ENCODE measurements at regions not wholly inside any gene's neighbourhood (a gene's known extent, or its start where the extent isn't known, plus 50 kb on each side); places are given as distances from the start of the nearest gene placed in this dataset.

GRCh38 chr14:23877111-23877510 lies 76.5 kb upstream of the DHRS4 start:
- POLR2A ChIA-PET = no interaction called here
- Histone ChIP-seq H3K27ac (ENCODE audit: extremely low read depth, low read depth, low read length) (no peak overlapping the region), H3K4me3 (ENCODE audit: low read depth, low read length) (no peak overlapping the region), H3K4me1 (ENCODE audit: control insufficient read depth, insufficient read depth, low read length) (no peaks in the 10 kb centered on the region), H3K36me3 (ENCODE audit: control insufficient read depth in 2 of 2, insufficient read depth in 1 of 2, low read length in 2 of 2) (no peaks in the 10 kb centered on the region), H3K9me3 (ENCODE audit: control insufficient read depth, insufficient read depth, low read depth, low read length) (no peaks in the 10 kb centered on the region)
- CTCF ChIA-PET = no interaction called here
- TF ChIP-seq FEZF1 (tag by site-specific recombination; IDR thresholded peaks at IDR 0.05) (no peak), ZNF138 (tag by site-specific recombination; IDR thresholded peaks at IDR 0.05; ENCODE audit: borderline replicate concordance) (no peak), MEIS1 (CRISPR knock-in tag; IDR thresholded peaks at IDR 0.05; ENCODE audit: borderline replicate concordance) (no peak), ZBTB48 (tag by site-specific recombination; IDR thresholded peaks at IDR 0.05) (no peak), ZNF629 (tag by site-specific recombination; IDR thresholded peaks at IDR 0.05) (no peak), ZNF664 (tag by site-specific recombination; IDR thresholded peaks at IDR 0.05) (no peak), ZNF140 (tag by site-specific recombination; IDR thresholded peaks at IDR 0.05) (no peak), ZFP37 (tag by site-specific recombination; IDR thresholded peaks at IDR 0.05) (no peak), SCRT1 (tag by site-specific recombination; IDR thresholded peaks at IDR 0.05; ENCODE audit: borderline replicate concordance) (no peak), ZNF248 (tag by site-specific recombination; IDR thresholded peaks at IDR 0.05) (no peak), ZBTB20 (tag by site-specific recombination; IDR thresholded peaks at IDR 0.05) (no peak), ZNF37A (tag by site-specific recombination; IDR thresholded peaks at IDR 0.05) (no peak), ZNF473 (tag by site-specific recombination; IDR thresholded peaks at IDR 0.05) (no peak)

- TF ChIP-seq ZBTB44 (tag by site-specific recombination; IDR thresholded peaks at IDR 0.05) (no peak), ZNF561 (tag by site-specific recombination; IDR thresholded peaks at IDR 0.05; ENCODE audit: borderline replicate concordance) (no peak), ZNF138 (tag by site-specific recombination; IDR thresholded peaks at IDR 0.05; ENCODE audit: borderline replicate concordance) (no peak), ZNF704 (tag by site-specific recombination; IDR thresholded peaks at IDR 0.05) (no peak), ZNF148 (tag by site-specific recombination; IDR thresholded peaks at IDR 0.05; ENCODE audit: borderline replicate concordance) (no peak), ZNF623 (tag by site-specific recombination; IDR thresholded peaks at IDR 0.05) (no peak), ZNF768 (tag by site-specific recombination; IDR thresholded peaks at IDR 0.05) (no peak), ZNF624 (tag by site-specific recombination; IDR thresholded peaks at IDR 0.05) (no peak), ZNF549 (tag by site-specific recombination; IDR thresholded peaks at IDR 0.05) (no peak), SP2 (tag by site-specific recombination; IDR thresholded peaks at IDR 0.05) (no peak), ZNF354C (tag by site-specific recombination; IDR thresholded peaks at IDR 0.05; ENCODE audit: borderline replicate concordance, low read depth) (no peak)
- Histone ChIP-seq H3K4me1 (ENCODE audit: control insufficient read depth, insufficient read depth, low read length) (no peaks in the 10 kb centered on the region), H3K9me3 (ENCODE audit: control insufficient read depth, insufficient read depth, low read depth, low read length) (no peaks in the 10 kb centered on the region), H3K36me3 (ENCODE audit: control insufficient read depth in 2 of 2, insufficient read depth in 1 of 2, low read length in 2 of 2) (no peaks in the 10 kb centered on the region), H3K27ac (ENCODE audit: extremely low read depth, low read depth, low read length) (no peak overlapping the region), H3K4me3 (ENCODE audit: low read depth, low read length) (no peak overlapping the region)
- ChIA-PET CTCF (no interaction called here), POLR2A (interaction anchor here (0.6 kb wide), 1 partner anchor 251 kb away, joined by 4 read pairs; no protein-coding TSS in a partner anchor)
Observed at GRCh38 chr14:23877538-23878180, 75.9 kb upstream of the DHRS4 start.
